Esophagus squamous epithelium (tissue), 4 donors: ENCODE measurements at regions not wholly inside any gene's neighbourhood (a gene's known extent, or its start where the extent isn't known, plus 50 kb on each side); places are given as distances from the start of the nearest gene placed in this dataset.

ENCODE experiments used
- CTCF ChIP-seq, 6 experiments: fragments of 450-650 bp in 4 of 6; fragments of 200-600 bp in 2 of 6; sonication (generic) in 2 of 6; IDR thresholded peaks; one replicate each; pipeline ENCODE4 v1.5.1; 2016 to 2019; ENCODE audit warnings: antibody characterized with exemption in 6 of 6, mild to moderate bottlenecking in 4 of 6, moderate library complexity in 4 of 6
- POLR2A ChIP-seq, 4 donors: fragments of 450-650 bp; IDR thresholded peaks; one replicate each; pipeline ENCODE4 v1.6.1; 2017; ENCODE audit warnings: antibody characterized with exemption in 4 of 4, mild to moderate bottlenecking in 4 of 4, moderate library complexity in 3 of 4

- TF ChIP-seq CTCF (IDR thresholded peaks at IDR 0.05) (no peak), POLR2A (IDR thresholded peaks at IDR 0.05) (no peak)
Observed at GRCh38 chr18:24727685-24728084, 267.2 kb downstream of the HRH4 start.
